ENCODE measurements at regions not wholly inside any gene's neighbourhood (a gene's known extent, or its start where the extent isn't known, plus 50 kb on each side); places are given as distances from the start of the nearest gene placed in this dataset.

- TF ChIP-seq CTCF (IDR thresholded peaks at IDR 0.05; ENCODE audit: insufficient read depth, low read length) (no peak), GABPA (IDR thresholded peaks at IDR 0.05; ENCODE audit: low read depth) (no peak), POLR2AphosphoS5 (IDR thresholded peaks at IDR 0.05; ENCODE audit: low read depth) (no peak), REST (IDR thresholded peaks at IDR 0.05; ENCODE audit: insufficient replicate concordance, low read depth) (no peak)
Observed at GRCh38 chr13:90834700-90835099, 512.8 kb upstream of the MIR17HG start.
